Fibroblast of villous mesenchyme (primary cell): ENCODE measurements at regions not wholly inside any gene's neighbourhood (a gene's known extent, or its start where the extent isn't known, plus 50 kb on each side); places are given as distances from the start of the nearest gene placed in this dataset.

Experiments used
- DNase-seq: peaks from one replicate; pipeline ENCODE4 v3.0.0-alpha.2; 2010; ENCODE audit warnings: low read depth
- H3K4me3 ChIP-seq: 2 replicates; pipeline ENCODE4 v1.5.1; 2011; ENCODE audit warnings: low read depth, mild to moderate bottlenecking, low read length
- CTCF ChIP-seq: IDR thresholded peaks from 2 replicates; pipeline ENCODE4 v1.5.1; 2012; ENCODE audit warnings: low read depth, mild to moderate bottlenecking, low read length; ENCODE audit not compliant: insufficient read depth

- no peak for TF ChIP-seq CTCF
- no peak for DNase-seq
- no peak overlapping the region for H3K4me3 ChIP-seq
Observed at GRCh38 chr4:142940425-142941330, 94.6 kb upstream of the INPP4B start.

- TF ChIP-seq CTCF, result no peak
- peak; percentile 62 for DNase-seq
- no peak overlapping the region for H3K4me3 ChIP-seq
Observed at GRCh38 chr4:142944565-142944964, 98.5 kb upstream of the INPP4B start.

GRCh38 chr4:142952821-142953580 lies 106.9 kb upstream of the INPP4B start:
- H3K4me3 ChIP-seq, result no peak overlapping the region
- TF ChIP-seq CTCF, result no peak
- no peak for DNase-seq

GRCh38 chr4:142954415-142954814 lies 108.3 kb upstream of the INPP4B start:
- H3K4me3 ChIP-seq, result no peak overlapping the region
- DNase-seq, result no peak
- no peak for TF ChIP-seq CTCF

- H3K4me3 ChIP-seq, result no peak overlapping the region
- no peak for DNase-seq
- no peak for TF ChIP-seq CTCF
Observed at GRCh38 chr4:142955501-142955900, 109.4 kb upstream of the INPP4B start.

GRCh38 chr4:142959173-142959572 lies 113.1 kb upstream of the INPP4B start:
- peak; percentile 1 for DNase-seq
- H3K4me3 ChIP-seq, result no peak overlapping the region
- TF ChIP-seq CTCF, result no peak
